H9 (cell line): ENCODE measurements at regions not wholly inside any gene's neighbourhood (a gene's known extent, or its start where the extent isn't known, plus 50 kb on each side); places are given as distances from the start of the nearest gene placed in this dataset.

Experiments used
- DNase-seq: peaks from one replicate; pipeline ENCODE4 v3.0.0-alpha.2; 2017
- H2AFZ ChIP-seq: one replicate; pipeline ENCODE4 v1.6.1; 2013; ENCODE audit warnings: mild to moderate bottlenecking, low read length, control low read depth, moderate library complexity
- H2AK5ac ChIP-seq: 2 replicates; pipeline ENCODE4 v1.6.1; 2013; ENCODE audit warnings: low read length, control low read depth, mixed read lengths; ENCODE audit not compliant: insufficient read length
- H2BK120ac ChIP-seq: one replicate; pipeline ENCODE4 v1.6.1; 2013; ENCODE audit warnings: low read depth, mild to moderate bottlenecking, low read length, control low read depth, inconsistent platforms; ENCODE audit not compliant: poor library complexity, severe bottlenecking
- H2BK12ac ChIP-seq: 2 replicates; pipeline ENCODE4 v1.6.1; 2013; ENCODE audit warnings: low read length, control low read depth, mixed read lengths, low read depth; ENCODE audit not compliant: insufficient read length
- H2BK15ac ChIP-seq: 2 replicates; pipeline ENCODE4 v1.6.1; 2013; ENCODE audit warnings: low read depth, low read length, control low read depth
- H2BK20ac ChIP-seq: one replicate; pipeline ENCODE4 v1.6.1; 2013; ENCODE audit warnings: low read depth, mild to moderate bottlenecking, low read length, control low read depth, inconsistent platforms; ENCODE audit not compliant: poor library complexity, severe bottlenecking
- H2BK5ac ChIP-seq: 2 replicates; pipeline ENCODE4 v1.6.1; 2013; ENCODE audit warnings: low read length, control low read depth, mixed read lengths; ENCODE audit not compliant: insufficient read length
- H3K14ac ChIP-seq: 2 replicates; pipeline ENCODE4 v1.6.1; 2013; ENCODE audit warnings: low read length, control low read depth; ENCODE audit not compliant: insufficient read depth
- H3K18ac ChIP-seq: 2 replicates; pipeline ENCODE4 v1.6.1; 2013; ENCODE audit warnings: low read depth, mild to moderate bottlenecking, mixed read lengths, low read length, control low read depth; ENCODE audit not compliant: insufficient read length
- H3K23ac ChIP-seq: 2 replicates; pipeline ENCODE4 v1.6.1; 2013; ENCODE audit warnings: low read length, control low read depth, mixed read lengths, low read depth; ENCODE audit not compliant: insufficient read length
- H3K23me2 ChIP-seq: 2 replicates; pipeline ENCODE4 v1.6.1; 2013; ENCODE audit warnings: low read depth, mild to moderate bottlenecking, mixed read lengths, low read length, control low read depth; ENCODE audit not compliant: insufficient read length, poor library complexity, severe bottlenecking
- H3K27ac ChIP-seq: 2 replicates; pipeline ENCODE4 v1.5.1; 2013; ENCODE audit warnings: low read length, control low read depth, mixed read lengths, low read depth; ENCODE audit not compliant: insufficient read length
- H3K27me3 ChIP-seq: 2 replicates; pipeline ENCODE4 v1.6.1; 2013; ENCODE audit warnings: low read length, control low read depth, inconsistent platforms; ENCODE audit not compliant: insufficient read depth
- H3K4ac ChIP-seq: 2 replicates; pipeline ENCODE4 v1.6.1; 2013; ENCODE audit warnings: low read depth, mild to moderate bottlenecking, control low read depth, inconsistent platforms, low read length, moderate library complexity
- H3K4me1 ChIP-seq: 2 replicates; pipeline ENCODE4 v1.6.1; 2013; ENCODE audit warnings: low read length, control low read depth, inconsistent platforms; ENCODE audit not compliant: insufficient read depth
- H3K4me2 ChIP-seq: 2 replicates; pipeline ENCODE4 v1.6.1; 2013; ENCODE audit warnings: low read length, control low read depth, mixed read lengths; ENCODE audit not compliant: insufficient read length, insufficient read depth
- H3K56ac ChIP-seq: 2 replicates; pipeline ENCODE4 v1.6.1; 2013; ENCODE audit warnings: low read depth, mild to moderate bottlenecking, mixed read lengths, low read length, control low read depth; ENCODE audit not compliant: insufficient read length
- H3K79me1 ChIP-seq: 2 replicates; pipeline ENCODE4 v1.6.1; 2013; ENCODE audit warnings: low read depth, mild to moderate bottlenecking, moderate library complexity, low read length, control low read depth, inconsistent platforms; ENCODE audit not compliant: insufficient read depth, poor library complexity, severe bottlenecking
- H3K79me2 ChIP-seq: 2 replicates; pipeline ENCODE4 v1.6.1; 2013; ENCODE audit warnings: low read length, control low read depth, inconsistent platforms; ENCODE audit not compliant: insufficient read depth
- H3K9ac ChIP-seq: 2 replicates; pipeline ENCODE4 v1.6.1; 2013; ENCODE audit warnings: low read length, control low read depth, mixed read lengths; ENCODE audit not compliant: insufficient read length; ENCODE audit errors: extremely low read depth
- H3K9me3 ChIP-seq: one replicate; pipeline ENCODE4 v1.6.1; 2013; ENCODE audit warnings: low read depth, low read length, inconsistent platforms; ENCODE audit not compliant: control insufficient read depth
- H3T11ph ChIP-seq: one replicate; pipeline ENCODE4 v1.6.1; 2013; ENCODE audit warnings: mild to moderate bottlenecking, low read length, control low read depth, inconsistent platforms
- H4K20me1 ChIP-seq: one replicate; pipeline ENCODE4 v1.6.1; 2013; ENCODE audit not compliant: control insufficient read depth, insufficient read length, insufficient read depth
- H4K5ac ChIP-seq: 2 replicates; pipeline ENCODE4 v1.6.1; 2013; ENCODE audit warnings: low read depth, mild to moderate bottlenecking, mixed read lengths, low read length, control low read depth; ENCODE audit not compliant: insufficient read length
- H4K8ac ChIP-seq: replicated peaks from 2 replicates; pipeline ENCODE4 v1.6.1; 2013; ENCODE audit warnings: low read length, control low read depth, mixed read lengths, low read depth; ENCODE audit not compliant: insufficient read length
- H4K91ac ChIP-seq: 2 replicates; pipeline ENCODE4 v1.6.1; 2013; ENCODE audit warnings: low read depth, mild to moderate bottlenecking, moderate library complexity, mixed read lengths, low read length, control low read depth; ENCODE audit not compliant: insufficient read length
- H3K27ac Mint-ChIP-seq, 3 experiments: 2 replicates in 2 of 3; 3 replicates in 1 of 3; pipeline ENCODE4 v1.8.0; 2020 to 2021; ENCODE audit warnings: mixed read lengths in 3 of 3, mild to moderate bottlenecking in 1 of 3, moderate library complexity in 1 of 3
- H3K27me3 Mint-ChIP-seq: 2 replicates; pipeline ENCODE4 v1.8.0; 2021; ENCODE audit warnings: low read depth, mild to moderate bottlenecking, moderate library complexity, mixed read lengths
- H3K36me3 Mint-ChIP-seq, 3 experiments: 2 replicates in 2 of 3; 3 replicates in 1 of 3; pipeline ENCODE4 v1.8.0; 2020 to 2021; ENCODE audit warnings: low read depth in 3 of 3, mixed read lengths in 3 of 3; ENCODE audit not compliant: insufficient read depth in 1 of 3
- H3K4me1 Mint-ChIP-seq, 2 experiments: 2 replicates each; pipeline ENCODE4 v1.8.0; 2020; ENCODE audit warnings: mixed read lengths in 2 of 2
- H3K4me3 Mint-ChIP-seq, 2 experiments: 2 replicates in 1 of 2; 3 replicates in 1 of 2; pipeline ENCODE4 v1.8.0; 2020 to 2021; ENCODE audit warnings: mild to moderate bottlenecking in 2 of 2, mixed read lengths in 2 of 2, moderate library complexity in 1 of 2
- H3K9me3 Mint-ChIP-seq, 2 experiments: 2 replicates in 1 of 2; 3 replicates in 1 of 2; pipeline ENCODE4 v1.8.0; 2020; ENCODE audit warnings: mild to moderate bottlenecking in 2 of 2, mixed read lengths in 2 of 2, moderate library complexity in 1 of 2
- WGBS: extraction: QIAGEN DNeasy Blood & Tissue Kit; methylation state at CpG from one replicate; pipeline ENCODE4 v1.1.7; 2013; ENCODE audit warnings: missing lambda C conversion rate, low lambda C conversion rate, mixed read lengths; ENCODE audit not compliant: insufficient read length; ENCODE audit errors: extremely low coverage; 5-methylcytosine and 5-hydroxymethylcytosine counted together
- TF ChIP-seq, protein P1 (sequence below): fragments of 200-600 bp; sonication (generic); conservative IDR thresholded peaks from 3 replicates; pipeline ENCODE4 v1.8.0; 2021; ENCODE audit warnings: antibody characterized with exemption, mild to moderate bottlenecking

DNA sequence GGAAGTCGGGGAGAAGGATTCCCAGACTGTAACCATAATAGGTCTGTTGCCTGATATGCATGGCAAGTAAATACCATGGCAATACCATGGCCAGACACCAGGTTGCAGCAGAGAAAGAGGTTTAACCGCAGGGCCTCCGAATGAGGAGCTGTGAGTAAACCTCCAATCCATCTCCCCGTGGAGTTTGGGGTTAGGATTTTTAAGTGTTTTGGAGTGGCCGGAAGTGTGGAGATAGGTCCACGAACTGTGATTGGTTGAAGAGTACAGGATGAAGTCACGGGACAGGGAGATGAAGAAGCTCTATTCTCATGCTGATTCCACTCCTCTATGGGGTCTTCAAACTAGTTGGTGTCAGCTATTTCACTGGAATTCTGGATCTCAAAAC, 127.9 kb downstream of the ST8SIA2 start:
- no peaks in the 10 kb centered on the region for H3K23me2 ChIP-seq
- H2BK15ac ChIP-seq = no peak overlapping the region
- no peak overlapping the region for H2BK120ac ChIP-seq
- H3K9me3 ChIP-seq = no peaks in the 10 kb centered on the region
- no peaks in the 10 kb centered on the region for H4K20me1 ChIP-seq
- H4K8ac ChIP-seq = no peak overlapping the region
- H2AK5ac ChIP-seq = no peak overlapping the region
- no peak overlapping the region for H4K5ac ChIP-seq
- no peaks in the 10 kb centered on the region for H3K79me2 ChIP-seq
- H2BK12ac ChIP-seq = no peak overlapping the region
- TF ChIP-seq, protein P1, sequence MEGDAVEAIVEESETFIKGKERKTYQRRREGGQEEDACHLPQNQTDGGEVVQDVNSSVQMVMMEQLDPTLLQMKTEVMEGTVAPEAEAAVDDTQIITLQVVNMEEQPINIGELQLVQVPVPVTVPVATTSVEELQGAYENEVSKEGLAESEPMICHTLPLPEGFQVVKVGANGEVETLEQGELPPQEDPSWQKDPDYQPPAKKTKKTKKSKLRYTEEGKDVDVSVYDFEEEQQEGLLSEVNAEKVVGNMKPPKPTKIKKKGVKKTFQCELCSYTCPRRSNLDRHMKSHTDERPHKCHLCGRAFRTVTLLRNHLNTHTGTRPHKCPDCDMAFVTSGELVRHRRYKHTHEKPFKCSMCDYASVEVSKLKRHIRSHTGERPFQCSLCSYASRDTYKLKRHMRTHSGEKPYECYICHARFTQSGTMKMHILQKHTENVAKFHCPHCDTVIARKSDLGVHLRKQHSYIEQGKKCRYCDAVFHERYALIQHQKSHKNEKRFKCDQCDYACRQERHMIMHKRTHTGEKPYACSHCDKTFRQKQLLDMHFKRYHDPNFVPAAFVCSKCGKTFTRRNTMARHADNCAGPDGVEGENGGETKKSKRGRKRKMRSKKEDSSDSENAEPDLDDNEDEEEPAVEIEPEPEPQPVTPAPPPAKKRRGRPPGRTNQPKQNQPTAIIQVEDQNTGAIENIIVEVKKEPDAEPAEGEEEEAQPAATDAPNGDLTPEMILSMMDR = peak; percentile 81
- no peaks in the 10 kb centered on the region for H3K27me3 ChIP-seq
- H3K23ac ChIP-seq = no peak overlapping the region
- Mint-ChIP-seq H3K27me3 (peaks cover 1% of the 10 kb centered on the region), H3K4me3 (no peak overlapping the region), H3K9me3 (peaks cover 0 to 2% of the 10 kb centered on the region in 2 experiments; a peak in 2 of 5 replicates), H3K36me3 (peaks cover 2 to 4% (median 2%) of the 10 kb centered on the region in 3 experiments; a peak in 3 of 7 replicates), H3K4me1 (peaks cover 25% of the 10 kb centered on the region in 2 experiments), H3K27ac (peak overlapping the region in 2 of 3 experiments; percentile 5 to 54; a peak in 2 of 7 replicates)
- H3K4ac ChIP-seq = no peak overlapping the region
- H3K4me1 ChIP-seq = no peaks in the 10 kb centered on the region
- no peak overlapping the region for H2AFZ ChIP-seq
- no peak overlapping the region for H2BK5ac ChIP-seq
- no peak overlapping the region for H2BK20ac ChIP-seq
- DNase-seq = peak; percentile 77
- H3T11ph ChIP-seq = no peak overlapping the region
- H3K27ac ChIP-seq = no peak overlapping the region
- H4K91ac ChIP-seq = no peak overlapping the region
- no peak overlapping the region for H3K56ac ChIP-seq
- no peak overlapping the region for H3K18ac ChIP-seq
- H3K14ac ChIP-seq = no peak overlapping the region
- H3K79me1 ChIP-seq = no peaks in the 10 kb centered on the region
- no peak overlapping the region for H3K4me2 ChIP-seq
- no CpG with 5 or more reads among the region's 7 CpGs for WGBS
- H3K9ac ChIP-seq = no peak overlapping the region
